Mammary epithelial cell (primary cell): ENCODE measurements at regions not wholly inside any gene's neighbourhood (a gene's known extent, or its start where the extent isn't known, plus 50 kb on each side); places are given as distances from the start of the nearest gene placed in this dataset.

Source experiments
- EZH2 ChIP-seq: IDR thresholded peaks from 2 replicates; pipeline ENCODE4 v1.6.1; 2012; ENCODE audit warnings: low read length, inconsistent platforms, borderline replicate concordance
- TF ChIP-seq, protein P1 (sequence below), 2 donors: IDR thresholded peaks in 1 of 2; conservative IDR thresholded peaks in 1 of 2; 2 replicates each; pipeline ENCODE4 v1.5.1; 2011 to 2012; ENCODE audit warnings: inconsistent platforms in 2 of 2, low read length in 2 of 2, mild to moderate bottlenecking in 2 of 2, control low read depth in 1 of 2, low read depth in 1 of 2; ENCODE audit not compliant: insufficient read depth in 1 of 2; ENCODE audit errors: extremely low read depth in 1 of 2

- TF ChIP-seq EZH2: no peak
- TF ChIP-seq, protein P1, sequence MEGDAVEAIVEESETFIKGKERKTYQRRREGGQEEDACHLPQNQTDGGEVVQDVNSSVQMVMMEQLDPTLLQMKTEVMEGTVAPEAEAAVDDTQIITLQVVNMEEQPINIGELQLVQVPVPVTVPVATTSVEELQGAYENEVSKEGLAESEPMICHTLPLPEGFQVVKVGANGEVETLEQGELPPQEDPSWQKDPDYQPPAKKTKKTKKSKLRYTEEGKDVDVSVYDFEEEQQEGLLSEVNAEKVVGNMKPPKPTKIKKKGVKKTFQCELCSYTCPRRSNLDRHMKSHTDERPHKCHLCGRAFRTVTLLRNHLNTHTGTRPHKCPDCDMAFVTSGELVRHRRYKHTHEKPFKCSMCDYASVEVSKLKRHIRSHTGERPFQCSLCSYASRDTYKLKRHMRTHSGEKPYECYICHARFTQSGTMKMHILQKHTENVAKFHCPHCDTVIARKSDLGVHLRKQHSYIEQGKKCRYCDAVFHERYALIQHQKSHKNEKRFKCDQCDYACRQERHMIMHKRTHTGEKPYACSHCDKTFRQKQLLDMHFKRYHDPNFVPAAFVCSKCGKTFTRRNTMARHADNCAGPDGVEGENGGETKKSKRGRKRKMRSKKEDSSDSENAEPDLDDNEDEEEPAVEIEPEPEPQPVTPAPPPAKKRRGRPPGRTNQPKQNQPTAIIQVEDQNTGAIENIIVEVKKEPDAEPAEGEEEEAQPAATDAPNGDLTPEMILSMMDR (conservative IDR thresholded peaks at IDR 0.05 in 1 of 2, IDR thresholded peaks at IDR 0.05 in 1 of 2; ENCODE audit: extremely low read depth in 1 of 2, insufficient read depth in 1 of 2, low read depth in 1 of 2, low read length in 2 of 2): no peak
Measured at GRCh38 chr4:122227202-122227601, 75.1 kb downstream of the BLTP1 start.
